Cerebellar nuclear complex (tissue), 1 donor: ENCODE measurements at regions not wholly inside any gene's neighbourhood (a gene's known extent, or its start where the extent isn't known, plus 50 kb on each side); places are given as distances from the start of the nearest gene placed in this dataset.
A peak's percentile ranks its signal among the peaks of the same experiment; 100 is the strongest.
"Not testable (repeated sequence)": the region's sequence is repeated elsewhere in the genome, so short reads cannot be mapped to it uniquely, and the experiment has no call there.

Source experiments
- DNase-seq, 2 experiments: peaks; one replicate each; lab custom pipeline; 2025; lab: John Stamatoyannopoulos, UW

GRCh38 chr17:33838281-33838680 lies 416.8 kb upstream of the CCL2 start:
- no peak for DNase-seq

DNA sequence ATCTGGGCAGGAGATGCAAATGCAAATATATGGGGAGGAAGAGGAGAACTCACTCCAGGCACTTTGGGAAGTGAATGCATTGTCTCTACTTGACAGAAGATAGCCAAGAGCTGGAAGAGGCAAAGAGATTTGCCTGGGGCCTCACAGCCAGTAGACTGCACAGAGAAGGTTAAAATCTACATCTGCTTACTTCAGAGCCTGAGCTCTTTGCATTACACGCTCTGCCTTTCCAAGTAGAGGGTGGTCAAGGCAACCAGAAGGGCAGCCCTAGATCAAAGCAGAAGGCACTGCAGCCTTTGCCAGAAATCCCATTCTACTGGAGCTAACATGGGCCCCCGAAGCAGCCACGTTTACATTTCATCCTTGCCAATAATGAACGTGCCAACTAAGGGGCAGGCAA lies 407.2 kb upstream of the CCL2 start:
- no peak for DNase-seq

- no peak for DNase-seq
Observed at GRCh38 chr17:33848433-33848832, 406.7 kb upstream of the CCL2 start.

- DNase-seq = no peak
Observed at GRCh38 chr17:33854596-33854995, 400.5 kb upstream of the CCL2 start.

DNA sequence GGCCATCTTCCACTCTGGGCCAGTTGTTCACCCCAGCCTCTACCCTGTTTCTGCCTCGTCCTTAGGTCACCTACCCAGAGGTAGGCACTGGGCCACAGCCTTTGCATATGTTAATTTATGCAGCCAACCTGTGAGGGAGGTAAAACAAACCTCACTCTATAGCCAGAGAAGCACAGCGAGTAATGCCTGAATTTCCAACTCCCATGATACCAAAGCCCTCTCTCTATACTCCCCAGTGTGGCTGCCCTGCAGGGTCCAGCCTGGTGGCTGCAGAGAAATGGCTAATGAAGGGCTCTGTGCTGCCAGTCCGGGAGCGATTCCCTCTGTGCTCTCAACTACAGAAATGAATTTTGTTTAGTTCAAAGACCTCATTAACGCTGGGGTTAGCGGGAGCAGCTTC lies 397.0 kb upstream of the CCL2 start:
- DNase-seq = no peak

GRCh38 chr17:33858682-33859081 lies 396.4 kb upstream of the CCL2 start:
- DNase-seq = no peak

DNA sequence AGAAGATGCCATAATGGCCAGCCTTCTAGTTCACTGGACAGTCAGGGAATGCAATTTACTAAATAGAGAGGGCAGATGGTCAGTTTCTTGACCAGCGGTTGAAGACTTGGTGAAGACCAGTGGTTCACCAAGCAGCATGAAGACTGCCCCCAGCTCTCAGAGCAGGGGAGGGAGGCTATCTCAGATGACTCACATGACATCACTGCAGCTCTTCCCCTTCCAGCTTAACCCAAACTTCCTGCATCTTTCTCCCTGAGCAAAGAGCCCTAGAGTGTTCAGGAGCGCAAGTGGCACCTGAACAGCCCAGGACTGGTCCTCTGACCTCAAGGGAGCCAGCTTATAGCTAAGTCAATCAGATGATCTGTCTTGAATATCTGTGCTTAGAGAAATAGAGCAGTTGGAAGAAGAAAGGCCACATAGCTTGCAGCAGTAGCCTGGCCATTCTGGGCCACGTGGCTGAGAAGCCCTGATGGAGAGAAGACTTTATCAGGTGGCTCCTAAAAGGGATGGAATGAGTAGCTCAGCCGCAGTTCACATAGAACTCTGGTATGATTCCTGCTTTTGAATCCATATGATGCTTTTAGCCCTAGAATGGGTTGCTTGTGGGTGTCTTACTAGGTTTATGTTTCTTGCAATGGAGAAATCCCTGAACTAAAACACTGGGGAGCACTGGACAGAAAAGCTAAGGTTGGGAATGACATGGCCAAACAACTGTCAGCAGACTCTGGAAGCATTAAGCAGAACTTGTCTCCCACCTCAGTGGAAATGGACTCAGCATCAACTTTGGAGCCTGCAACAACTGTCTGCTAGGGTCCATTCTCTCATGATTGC lies 392.1 kb upstream of the CCL2 start:
- no peak for DNase-seq

GRCh38 chr17:33864758-33865229 lies 390.3 kb upstream of the CCL2 start:
- no peak for DNase-seq

GRCh38 chr17:33868899-33869298 lies 386.2 kb upstream of the CCL2 start:
- DNase-seq = no peak

DNA sequence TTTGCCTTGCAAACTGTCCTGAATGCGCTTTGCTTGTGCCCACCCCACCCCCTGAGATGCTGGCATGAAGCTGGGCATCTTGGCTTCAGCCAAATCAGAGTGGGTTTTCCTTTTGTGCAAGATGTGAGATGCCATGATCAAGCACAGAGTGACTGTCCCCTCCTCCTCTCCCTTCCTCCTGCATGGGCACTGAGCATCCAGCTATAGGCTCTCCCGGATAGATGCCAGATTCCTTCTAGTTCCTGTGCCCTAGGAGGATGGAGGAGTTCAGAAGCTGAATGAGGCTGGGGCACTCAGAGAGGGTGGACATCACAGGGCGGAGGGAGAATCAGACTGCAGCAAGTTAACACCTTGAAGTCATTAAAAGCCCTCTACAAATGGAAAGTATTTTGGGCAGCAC lies 384.1 kb upstream of the CCL2 start:
- DNase-seq = no peak

- no peak for DNase-seq
Observed at GRCh38 chr17:33871720-33872540, 383.2 kb upstream of the CCL2 start.

DNA sequence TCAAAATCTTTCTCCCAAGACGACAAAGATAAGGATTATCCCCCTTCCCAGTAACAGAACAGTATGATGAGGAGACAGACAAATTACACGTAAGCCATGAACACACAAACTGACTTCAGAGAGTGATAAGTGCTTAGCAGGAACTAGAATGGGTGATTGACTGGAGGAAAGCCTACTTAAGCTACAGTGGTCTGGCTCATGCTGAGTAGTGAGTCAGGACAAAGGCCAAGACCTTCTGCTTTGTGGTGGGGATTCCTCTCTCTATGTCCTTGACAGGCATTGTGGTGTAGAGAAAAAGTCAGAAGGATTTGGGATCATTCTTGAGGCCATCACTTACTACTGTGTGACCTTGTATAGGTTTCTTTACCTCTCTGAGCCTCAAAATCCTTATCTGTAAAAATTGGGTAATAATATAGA lies 381.9 kb upstream of the CCL2 start:
- DNase-seq = no peak

- no peak for DNase-seq
Observed at GRCh38 chr17:33874617-33875060, 380.4 kb upstream of the CCL2 start.

- no peak for DNase-seq
Observed at GRCh38 chr17:33875973-33876372, 379.1 kb upstream of the CCL2 start.

DNA sequence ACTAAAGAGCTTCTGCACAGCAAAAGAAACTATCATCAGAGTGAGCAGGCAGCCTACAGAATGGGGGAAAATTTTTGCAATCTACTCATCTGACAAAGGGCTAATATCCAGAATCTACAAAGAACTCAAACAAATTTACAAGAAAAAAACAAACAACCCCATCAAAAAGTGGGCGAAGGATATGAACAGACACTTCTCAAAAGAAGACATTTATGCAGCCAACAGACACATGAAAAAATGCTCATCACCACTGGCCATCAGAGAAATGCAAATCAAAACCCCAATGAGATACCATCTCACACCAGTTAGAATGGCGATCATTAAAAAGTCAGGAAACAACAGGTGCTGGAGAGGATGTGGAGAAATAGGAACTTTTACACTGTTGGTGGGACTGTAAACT lies 372.8 kb upstream of the CCL2 start:
- not testable (repeated sequence) for DNase-seq

- not testable (repeated sequence) for DNase-seq
Observed at GRCh38 chr17:33882677-33883076, 372.4 kb upstream of the CCL2 start.

DNA sequence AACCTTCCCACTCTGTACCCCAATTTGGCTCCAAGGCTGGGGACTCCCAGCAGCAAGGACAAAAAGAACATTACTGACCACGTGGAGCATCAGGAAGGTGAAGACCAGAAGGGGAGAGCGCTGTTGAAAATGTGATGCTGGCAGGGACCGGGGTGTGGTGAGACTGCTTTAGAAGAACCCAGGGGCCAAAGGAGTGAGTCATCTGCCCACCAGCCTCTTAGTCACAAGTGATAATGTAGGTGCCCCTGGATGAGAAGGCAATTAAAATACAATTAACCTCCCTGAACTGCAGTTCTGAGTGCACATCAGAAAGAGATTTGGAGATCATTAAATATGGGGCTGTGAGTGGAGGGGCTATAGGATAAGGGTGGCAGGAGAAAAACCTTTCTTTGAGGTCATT lies 366.6 kb upstream of the CCL2 start:
- no peak for DNase-seq

GRCh38 chr17:33889040-33889439 lies 366.0 kb upstream of the CCL2 start:
- DNase-seq = no peak

DNA sequence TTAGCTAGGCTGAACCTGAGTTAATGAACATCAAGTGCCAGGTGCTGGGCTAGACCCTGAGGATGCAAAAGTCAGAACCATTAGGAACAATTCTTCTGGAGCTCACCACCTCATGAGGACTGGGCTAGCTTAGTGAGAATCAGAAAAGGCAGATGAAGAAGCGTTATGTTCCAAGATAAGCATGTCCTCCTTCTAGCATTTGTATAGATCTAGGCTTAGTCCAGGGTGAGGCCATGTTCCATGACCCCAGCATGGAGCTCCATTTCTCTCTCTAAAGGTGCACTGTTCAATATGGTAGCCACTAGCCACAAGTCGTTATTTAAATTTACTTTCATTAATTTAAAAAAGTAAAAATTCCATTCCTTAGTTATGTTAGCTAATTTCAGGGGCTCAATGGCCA lies 365.3 kb upstream of the CCL2 start:
- DNase-seq = no peak

- DNase-seq = no peak
Observed at GRCh38 chr17:33892717-33893591, 362.1 kb upstream of the CCL2 start.

- DNase-seq = peak in 1 of 2 experiments; percentile 41
Observed at GRCh38 chr17:33895491-33895890, 359.6 kb upstream of the CCL2 start.

GRCh38 chr17:33896263-33896662 lies 358.8 kb upstream of the CCL2 start:
- no peak for DNase-seq
